GM19238 (cell line): ENCODE measurements at regions not wholly inside any gene's neighbourhood (a gene's known extent, or its start where the extent isn't known, plus 50 kb on each side); places are given as distances from the start of the nearest gene placed in this dataset.
"Not testable (repeated sequence)": the region's sequence is repeated elsewhere in the genome, so short reads cannot be mapped to it uniquely, and the experiment has no call there.

ENCODE experiments used
- DNase-seq: peaks from one replicate; pipeline ENCODE4 v3.0.0; 2011; ENCODE audit warnings: low spot score; ENCODE audit not compliant: insufficient read length

GRCh38 chr20:47440857-47441773, 60.6 kb upstream of the NCOA3 start:
- DNase-seq, result no peak

- no peak for DNase-seq
Measured at GRCh38 chr20:47441774-47442150, 59.9 kb upstream of the NCOA3 start.

GRCh38 chr20:47443060-47443459, 58.6 kb upstream of the NCOA3 start:
- not testable (repeated sequence) for DNase-seq

GRCh38 chr20:47444584-47444983, 57.1 kb upstream of the NCOA3 start:
- no peak for DNase-seq

- no peak for DNase-seq
Measured at GRCh38 chr20:47445291-47445690, 56.4 kb upstream of the NCOA3 start.

- DNase-seq, result not testable (repeated sequence)
Measured at GRCh38 chr20:47447350-47448296, 54.1 kb upstream of the NCOA3 start.

- DNase-seq, result no peak
Measured at GRCh38 chr20:47448429-47448828, 53.3 kb upstream of the NCOA3 start.

- DNase-seq, result no peak
Measured at GRCh38 chr20:47451602-47451904, 50.1 kb upstream of the NCOA3 start.
